Kidney epithelial cell (primary cell): ENCODE measurements at regions not wholly inside any gene's neighbourhood (a gene's known extent, or its start where the extent isn't known, plus 50 kb on each side); places are given as distances from the start of the nearest gene placed in this dataset.

Source experiments
- DNase-seq: peaks from one replicate; pipeline ENCODE4 v3.0.0-alpha.2; 2010; ENCODE audit warnings: low read depth
- H3K27me3 ChIP-seq: 2 replicates; pipeline ENCODE4 v1.6.0; 2011; ENCODE audit warnings: low read length; ENCODE audit not compliant: control insufficient read depth, insufficient read depth
- H3K36me3 ChIP-seq: 2 replicates; pipeline ENCODE4 v1.5.1; 2011; ENCODE audit warnings: low read length; ENCODE audit not compliant: control insufficient read depth, insufficient read depth
- H3K4me3 ChIP-seq: 2 replicates; pipeline ENCODE4 v1.5.1; 2011; ENCODE audit warnings: low read depth, mild to moderate bottlenecking, control low read depth, low read length
- TF ChIP-seq, protein P1 (sequence below): IDR thresholded peaks from 2 replicates; pipeline ENCODE4 v1.5.1; 2011; ENCODE audit warnings: mild to moderate bottlenecking, moderate library complexity, low read length, control low read depth, inconsistent platforms; ENCODE audit not compliant: insufficient read depth, poor library complexity, severe bottlenecking

DNA sequence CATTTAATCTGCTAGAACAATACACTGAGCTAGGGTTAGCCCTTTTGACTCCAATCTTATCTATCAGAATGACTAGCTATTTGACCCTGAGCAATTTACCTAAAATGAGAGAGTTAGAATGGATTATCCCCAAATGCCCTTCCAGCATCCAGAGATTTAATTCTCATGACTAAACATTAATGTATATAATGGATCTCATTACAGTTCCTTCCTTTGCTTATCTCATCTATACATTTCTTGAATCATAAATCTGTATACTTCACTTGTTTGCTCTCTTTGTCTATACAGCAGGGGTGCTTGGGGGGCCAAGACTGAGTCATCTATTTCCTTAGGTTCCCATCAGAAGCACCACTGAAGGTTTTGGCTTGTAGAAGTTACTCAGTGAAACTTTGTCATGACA lies 565.8 kb downstream of the IGSF11 start:
- TF ChIP-seq, protein P1, sequence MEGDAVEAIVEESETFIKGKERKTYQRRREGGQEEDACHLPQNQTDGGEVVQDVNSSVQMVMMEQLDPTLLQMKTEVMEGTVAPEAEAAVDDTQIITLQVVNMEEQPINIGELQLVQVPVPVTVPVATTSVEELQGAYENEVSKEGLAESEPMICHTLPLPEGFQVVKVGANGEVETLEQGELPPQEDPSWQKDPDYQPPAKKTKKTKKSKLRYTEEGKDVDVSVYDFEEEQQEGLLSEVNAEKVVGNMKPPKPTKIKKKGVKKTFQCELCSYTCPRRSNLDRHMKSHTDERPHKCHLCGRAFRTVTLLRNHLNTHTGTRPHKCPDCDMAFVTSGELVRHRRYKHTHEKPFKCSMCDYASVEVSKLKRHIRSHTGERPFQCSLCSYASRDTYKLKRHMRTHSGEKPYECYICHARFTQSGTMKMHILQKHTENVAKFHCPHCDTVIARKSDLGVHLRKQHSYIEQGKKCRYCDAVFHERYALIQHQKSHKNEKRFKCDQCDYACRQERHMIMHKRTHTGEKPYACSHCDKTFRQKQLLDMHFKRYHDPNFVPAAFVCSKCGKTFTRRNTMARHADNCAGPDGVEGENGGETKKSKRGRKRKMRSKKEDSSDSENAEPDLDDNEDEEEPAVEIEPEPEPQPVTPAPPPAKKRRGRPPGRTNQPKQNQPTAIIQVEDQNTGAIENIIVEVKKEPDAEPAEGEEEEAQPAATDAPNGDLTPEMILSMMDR: no peak
- no peak overlapping the region for H3K4me3 ChIP-seq
- DNase-seq: no peak
- no peaks in the 10 kb centered on the region for H3K36me3 ChIP-seq
- no peaks in the 10 kb centered on the region for H3K27me3 ChIP-seq

DNA sequence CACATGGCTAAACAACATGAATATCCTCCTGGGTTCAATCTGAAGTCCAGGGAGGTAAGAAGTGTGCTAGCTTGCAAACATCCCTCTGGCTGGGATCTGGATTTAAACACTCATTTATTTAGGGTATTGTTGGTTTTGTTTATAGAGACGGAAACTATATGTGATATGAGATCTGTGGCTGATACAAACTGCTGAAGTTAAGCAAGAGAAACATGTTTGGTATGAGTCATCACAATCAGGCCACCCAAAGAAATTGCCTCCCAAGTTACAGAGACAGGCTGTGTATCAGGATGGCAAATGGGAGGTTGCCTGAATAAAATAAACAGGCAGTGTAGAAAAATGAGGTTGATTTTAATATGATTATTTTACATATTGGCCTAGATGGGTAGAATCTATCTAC lies 562.1 kb downstream of the IGSF11 start:
- TF ChIP-seq, protein P1: no peak
- H3K27me3 ChIP-seq: no peaks in the 10 kb centered on the region
- DNase-seq: no peak

DNA sequence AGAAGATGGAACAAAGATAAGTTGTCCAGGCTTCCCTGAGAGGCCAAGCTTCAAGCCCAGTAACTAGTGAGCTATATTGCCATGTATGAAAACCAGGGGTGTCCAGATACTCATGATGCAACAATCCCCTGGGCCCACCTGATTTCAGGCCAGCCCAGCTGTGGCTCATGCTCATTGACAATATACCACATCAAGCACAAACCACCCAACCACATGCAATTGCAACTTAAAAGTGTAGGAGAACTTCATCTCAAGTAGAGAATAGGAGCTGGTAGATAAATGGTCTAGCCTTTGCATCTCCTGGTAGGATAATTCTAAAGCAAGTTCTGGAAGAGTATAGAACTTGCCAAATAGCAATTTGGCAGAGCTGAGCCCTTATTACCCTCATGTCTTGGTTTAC lies 561.3 kb downstream of the IGSF11 start:
- Histone ChIP-seq H3K4me3 (no peak overlapping the region), H3K36me3 (no peaks in the 10 kb centered on the region), H3K27me3 (no peaks in the 10 kb centered on the region)
- TF ChIP-seq, protein P1: no peak
- no peak for DNase-seq

More for the DNA sequence above, 562.1 kb downstream of the IGSF11 start:
- Histone ChIP-seq H3K4me3 (no peak overlapping the region), H3K36me3 (no peaks in the 10 kb centered on the region)

DNA sequence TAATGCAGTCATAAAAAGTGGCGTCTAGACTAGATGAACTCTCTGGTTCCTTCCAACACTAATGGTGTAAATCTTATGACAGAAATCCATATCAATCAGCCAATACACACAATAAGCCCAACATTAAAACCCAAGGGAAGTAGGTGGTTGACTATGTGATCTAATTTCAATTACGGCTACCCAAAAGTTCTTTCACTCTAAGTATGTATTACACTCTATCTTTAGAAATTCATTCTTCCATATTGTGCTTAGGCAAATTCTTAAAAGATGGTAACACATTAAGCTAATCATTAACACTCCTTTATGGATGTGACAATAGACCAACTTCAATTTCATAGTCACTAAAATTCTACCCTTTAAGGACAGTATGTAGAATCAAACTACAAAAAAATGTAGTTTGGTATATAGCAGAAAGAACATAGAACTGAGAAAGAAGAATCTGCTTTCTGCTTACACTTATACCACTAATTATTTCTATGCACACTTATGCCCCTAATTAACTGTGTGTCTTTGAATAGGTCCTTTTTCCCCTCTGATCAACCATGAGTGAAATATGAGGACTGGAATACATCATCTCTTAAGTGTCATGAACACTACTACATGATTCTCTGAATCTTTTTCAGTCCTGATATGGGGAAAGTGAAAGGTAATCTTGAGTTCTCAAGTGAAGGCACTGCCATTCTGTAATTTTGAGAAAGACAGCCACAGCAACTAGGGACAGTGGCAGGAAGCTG lies 557.6 kb downstream of the IGSF11 start:
- DNase-seq: no peak
- no peaks in the 10 kb centered on the region for H3K27me3 ChIP-seq
- TF ChIP-seq, protein P1: no peak

DNA sequence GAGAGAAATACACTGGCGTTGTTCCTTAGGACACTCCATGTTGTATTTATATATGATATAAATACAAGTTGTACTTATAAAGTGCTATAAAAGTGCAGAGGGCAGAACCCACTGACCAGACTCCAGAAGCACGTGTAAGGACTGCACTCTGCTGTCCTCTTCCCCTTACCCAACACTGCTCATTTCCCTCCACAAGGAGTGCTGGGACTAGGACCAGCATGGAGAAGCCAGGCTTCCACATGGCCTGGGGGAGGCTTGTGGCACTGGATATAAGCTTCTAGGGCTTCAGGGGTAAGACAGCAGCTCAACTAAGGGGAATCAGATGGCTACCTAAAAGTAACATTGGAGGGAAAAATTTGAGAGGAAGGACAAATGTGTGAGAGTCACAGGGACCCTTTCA lies 556.9 kb downstream of the IGSF11 start:
- DNase-seq: no peak
- Histone ChIP-seq H3K27me3 (no peaks in the 10 kb centered on the region), H3K36me3 (no peaks in the 10 kb centered on the region), H3K4me3 (no peak overlapping the region)
- TF ChIP-seq, protein P1: no peak

More for the DNA sequence above, 557.6 kb downstream of the IGSF11 start:
- no peaks in the 10 kb centered on the region for H3K36me3 ChIP-seq
- H3K4me3 ChIP-seq: no peak overlapping the region
